ENCODE measurements at regions not wholly inside any gene's neighbourhood (a gene's known extent, or its start where the extent isn't known, plus 50 kb on each side); places are given as distances from the start of the nearest gene placed in this dataset.

DNA sequence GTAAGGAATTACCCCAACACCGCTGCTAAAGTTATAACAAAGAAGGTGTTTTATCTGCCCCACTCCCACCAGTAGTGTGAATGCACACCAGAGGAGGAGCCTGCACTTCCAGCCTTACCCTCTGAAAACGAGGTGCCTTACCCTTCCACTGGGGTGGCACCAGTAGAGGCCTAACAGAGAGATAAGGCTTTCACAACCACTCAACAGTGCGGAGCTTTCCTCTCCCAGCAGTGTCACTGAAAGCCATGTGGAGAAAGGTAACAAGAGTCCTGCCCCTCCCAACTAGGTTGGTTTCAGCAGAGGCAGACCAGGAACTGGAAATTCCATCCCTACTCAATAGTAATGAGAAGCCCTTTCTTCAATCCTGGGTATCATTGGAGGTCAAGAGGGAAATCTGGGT is 539.2 kb downstream of the VGLL3 start:
- TF ChIP-seq CTCF (conservative IDR thresholded peaks at IDR 0.05 in 1 of 2, IDR thresholded peaks at IDR 0.05 in 1 of 2; ENCODE audit: low read depth in 1 of 2, low read length in 2 of 2): no peak
- TF ChIP-seq EZH2 (IDR thresholded peaks at IDR 0.05; ENCODE audit: low read length, missing control alignments): no peak
